Fibroblast of mammary gland (primary cell): ENCODE measurements at regions not wholly inside any gene's neighbourhood (a gene's known extent, or its start where the extent isn't known, plus 50 kb on each side); places are given as distances from the start of the nearest gene placed in this dataset.

Experiments
- DNase-seq: peaks from one replicate; pipeline ENCODE4 v3.0.0-alpha.2; 2010; ENCODE audit warnings: low read depth
- H3K4me3 ChIP-seq: 2 replicates; pipeline ENCODE4 v1.5.1; 2011; ENCODE audit warnings: low read depth, mild to moderate bottlenecking, low read length, moderate library complexity; ENCODE audit not compliant: control insufficient read depth
- CTCF ChIP-seq: conservative IDR thresholded peaks from 2 replicates; pipeline ENCODE4 v1.5.1; 2011; ENCODE audit warnings: low read depth, low read length, inconsistent platforms; ENCODE audit not compliant: control insufficient read depth, insufficient read depth

GRCh38 chr10:78811174-78811573 lies 257.6 kb upstream of the ZMIZ1 start:
- DNase-seq = peak; percentile 32
- TF ChIP-seq CTCF = no peak
- no peak overlapping the region for H3K4me3 ChIP-seq

- H3K4me3 ChIP-seq = no peak overlapping the region
- no peak for DNase-seq
- no peak for TF ChIP-seq CTCF
These were observed 256.0 kb upstream of the ZMIZ1 start for GRCh38 chr10:78812571-78813318.

GRCh38 chr10:78813526-78813925 lies 255.2 kb upstream of the ZMIZ1 start:
- TF ChIP-seq CTCF = no peak
- no peak overlapping the region for H3K4me3 ChIP-seq
- DNase-seq = no peak

- no peak for DNase-seq
These were observed 254.8 kb upstream of the ZMIZ1 start for GRCh38 chr10:78813998-78814399.

GRCh38 chr10:78814407-78814806 lies 254.4 kb upstream of the ZMIZ1 start:
- no peak for TF ChIP-seq CTCF
- no peak for DNase-seq
- no peak overlapping the region for H3K4me3 ChIP-seq

More at GRCh38 chr10:78813998-78814399, 254.8 kb upstream of the ZMIZ1 start:
- TF ChIP-seq CTCF = no peak
- no peak overlapping the region for H3K4me3 ChIP-seq

- no peak for TF ChIP-seq CTCF
- H3K4me3 ChIP-seq = no peak overlapping the region
- DNase-seq = no peak
These were observed 252.9 kb upstream of the ZMIZ1 start for GRCh38 chr10:78815702-78816334.
